ENCODE measurements at regions not wholly inside any gene's neighbourhood (a gene's known extent, or its start where the extent isn't known, plus 50 kb on each side); places are given as distances from the start of the nearest gene placed in this dataset.

DNA sequence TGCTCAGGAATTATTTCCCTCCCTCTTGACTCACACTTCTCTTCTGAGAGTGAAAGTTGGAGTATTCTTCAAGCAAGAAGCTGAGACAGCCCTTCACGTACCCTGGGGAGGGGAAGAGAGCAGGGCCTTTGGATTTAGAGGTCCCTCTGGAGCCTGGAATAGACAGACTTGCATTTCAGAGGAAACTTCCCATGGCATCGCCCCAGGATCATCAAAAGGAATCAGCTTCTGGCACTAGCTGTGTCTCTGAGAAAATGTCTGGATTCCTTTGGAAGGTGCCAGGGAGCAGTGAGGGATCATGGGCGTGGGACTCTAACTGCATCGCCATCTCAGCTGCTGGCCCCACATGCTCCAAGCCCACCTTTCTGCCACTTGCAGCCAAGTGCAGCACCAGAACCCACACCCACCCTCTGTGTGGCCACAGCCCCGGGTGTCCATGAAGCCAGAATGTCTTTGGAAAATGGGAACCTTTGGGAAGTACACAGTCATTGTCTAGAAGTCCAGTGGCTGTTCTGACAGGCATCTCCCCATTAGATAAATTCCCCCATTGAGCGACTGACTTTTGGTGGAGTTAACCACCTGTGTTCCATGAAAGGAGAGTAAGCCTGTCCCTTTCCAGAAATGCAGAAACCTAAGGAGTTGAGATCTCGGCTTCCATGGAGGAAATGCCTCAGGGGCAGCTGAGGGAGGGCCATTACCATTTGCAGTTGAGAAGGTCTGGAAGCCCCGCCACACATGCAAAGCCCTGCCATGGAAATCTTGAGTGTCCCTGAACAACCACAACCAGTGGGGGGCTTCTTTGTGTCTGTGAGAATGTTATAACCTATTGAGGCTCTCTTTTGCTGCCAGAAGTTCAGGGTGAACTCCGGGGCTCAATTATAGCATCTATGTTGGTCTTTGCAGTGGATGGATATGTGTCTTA lies 57.8 kb upstream of the GDF10 start:
- TF ChIP-seq CTCF (optimal IDR thresholded peaks at IDR 0.05 in 1 of 3, IDR thresholded peaks at IDR 0.05 in 1 of 3, conservative IDR thresholded peaks at IDR 0.05 in 1 of 3; ENCODE audit: extremely low read depth in 1 of 3, insufficient read depth in 2 of 3, low read length in 3 of 3) (no peak), EZH2 (IDR thresholded peaks at IDR 0.05; ENCODE audit: low read length) (no peak)
